ENCODE measurements at regions not wholly inside any gene's neighbourhood (a gene's known extent, or its start where the extent isn't known, plus 50 kb on each side); places are given as distances from the start of the nearest gene placed in this dataset.

- ATAC-seq, result no peak
- Mint-ChIP-seq H3K9me3 (no peaks in the 10 kb centered on the region), H3K4me3 (no peak overlapping the region), H3K27ac (no peak overlapping the region), H3K4me1 (no peaks in the 10 kb centered on the region), H3K27me3 (peaks cover 12% of the 10 kb centered on the region), H3K36me3 (no peaks in the 10 kb centered on the region)
Observed at GRCh38 chr10:123475466-123475865, 190.7 kb upstream of the GPR26 start.

- H3K27me3 Mint-ChIP-seq, result peaks cover 8% of the 10 kb centered on the region
- no peak overlapping the region for H3K4me3 Mint-ChIP-seq
- H3K9me3 Mint-ChIP-seq, result no peaks in the 10 kb centered on the region
- no peak overlapping the region for H3K27ac Mint-ChIP-seq
- ATAC-seq, result no peak
- H3K36me3 Mint-ChIP-seq, result no peaks in the 10 kb centered on the region
- H3K4me1 Mint-ChIP-seq, result no peaks in the 10 kb centered on the region
Observed at GRCh38 chr10:123478116-123478515, 188.0 kb upstream of the GPR26 start.

- no peaks in the 10 kb centered on the region for H3K9me3 Mint-ChIP-seq
- H3K4me1 Mint-ChIP-seq, result no peaks in the 10 kb centered on the region
- no peak for ATAC-seq
- H3K4me3 Mint-ChIP-seq, result no peak overlapping the region
- H3K36me3 Mint-ChIP-seq, result no peaks in the 10 kb centered on the region
- peaks cover 18% of the 10 kb centered on the region for H3K27me3 Mint-ChIP-seq
- H3K27ac Mint-ChIP-seq, result no peak overlapping the region
Observed at GRCh38 chr10:123479640-123480039, 186.5 kb upstream of the GPR26 start.

- Mint-ChIP-seq H3K4me3 (no peak overlapping the region), H3K27me3 (peaks cover 18% of the 10 kb centered on the region), H3K36me3 (no peaks in the 10 kb centered on the region), H3K4me1 (no peaks in the 10 kb centered on the region), H3K9me3 (no peaks in the 10 kb centered on the region), H3K27ac (no peak overlapping the region)
- no peak for ATAC-seq
Observed at GRCh38 chr10:123480344-123480743, 185.8 kb upstream of the GPR26 start.

GRCh38 chr10:123480845-123481244, 185.3 kb upstream of the GPR26 start:
- no peak for ATAC-seq
- H3K9me3 Mint-ChIP-seq, result no peaks in the 10 kb centered on the region
- H3K27ac Mint-ChIP-seq, result no peak overlapping the region
- no peaks in the 10 kb centered on the region for H3K36me3 Mint-ChIP-seq
- no peaks in the 10 kb centered on the region for H3K4me1 Mint-ChIP-seq
- peaks cover 18% of the 10 kb centered on the region for H3K27me3 Mint-ChIP-seq
- H3K4me3 Mint-ChIP-seq, result no peak overlapping the region

- Mint-ChIP-seq H3K4me1 (no peaks in the 10 kb centered on the region), H3K9me3 (no peaks in the 10 kb centered on the region), H3K36me3 (no peaks in the 10 kb centered on the region), H3K4me3 (no peak overlapping the region), H3K27me3 (peaks cover 18% of the 10 kb centered on the region), H3K27ac (no peak overlapping the region)
- ATAC-seq, result no peak
Observed at GRCh38 chr10:123484722-123485121, 181.4 kb upstream of the GPR26 start.

GRCh38 chr10:123485341-123485960, 180.7 kb upstream of the GPR26 start:
- H3K27ac Mint-ChIP-seq, result no peak overlapping the region

GRCh38 chr10:123488436-123488835, 177.7 kb upstream of the GPR26 start:
- no peaks in the 10 kb centered on the region for H3K9me3 Mint-ChIP-seq
- no peak overlapping the region for H3K27ac Mint-ChIP-seq
- H3K4me1 Mint-ChIP-seq, result no peaks in the 10 kb centered on the region
- peaks cover 22% of the 10 kb centered on the region for H3K27me3 Mint-ChIP-seq
- no peak overlapping the region for H3K4me3 Mint-ChIP-seq
- ATAC-seq, result no peak
- H3K36me3 Mint-ChIP-seq, result no peaks in the 10 kb centered on the region

More at GRCh38 chr10:123485341-123485960, 180.7 kb upstream of the GPR26 start:
- Mint-ChIP-seq H3K9me3 (no peaks in the 10 kb centered on the region), H3K4me3 (no peak overlapping the region), H3K36me3 (no peaks in the 10 kb centered on the region), H3K27me3 (peaks cover 18% of the 10 kb centered on the region), H3K4me1 (no peaks in the 10 kb centered on the region)
- ATAC-seq, result no peak

GRCh38 chr10:123491364-123491763, 174.8 kb upstream of the GPR26 start:
- Mint-ChIP-seq H3K4me1 (no peaks in the 10 kb centered on the region), H3K27me3 (peaks cover 16% of the 10 kb centered on the region), H3K36me3 (no peaks in the 10 kb centered on the region), H3K4me3 (no peak overlapping the region), H3K9me3 (no peaks in the 10 kb centered on the region), H3K27ac (no peak overlapping the region)
- ATAC-seq, result no peak

GRCh38 chr10:123492016-123492415, 174.1 kb upstream of the GPR26 start:
- Mint-ChIP-seq H3K9me3 (no peaks in the 10 kb centered on the region), H3K27ac (no peak overlapping the region), H3K27me3 (peaks cover 16% of the 10 kb centered on the region), H3K4me3 (no peak overlapping the region), H3K4me1 (no peaks in the 10 kb centered on the region), H3K36me3 (no peaks in the 10 kb centered on the region)
- ATAC-seq, result no peak

- Mint-ChIP-seq H3K9me3 (no peaks in the 10 kb centered on the region), H3K4me3 (no peak overlapping the region), H3K36me3 (no peaks in the 10 kb centered on the region), H3K27ac (no peak overlapping the region), H3K27me3 (peaks cover 16% of the 10 kb centered on the region), H3K4me1 (no peaks in the 10 kb centered on the region)
- peak; percentile 17 for ATAC-seq
Observed at GRCh38 chr10:123494301-123494808, 171.8 kb upstream of the GPR26 start.

- Mint-ChIP-seq H3K4me3 (no peak overlapping the region), H3K9me3 (no peaks in the 10 kb centered on the region), H3K27ac (no peak overlapping the region), H3K36me3 (no peaks in the 10 kb centered on the region), H3K4me1 (no peaks in the 10 kb centered on the region), H3K27me3 (peaks cover 12% of the 10 kb centered on the region)
- ATAC-seq, result no peak
Observed at GRCh38 chr10:123496375-123496774, 169.8 kb upstream of the GPR26 start.

GRCh38 chr10:123496996-123497660, 169.0 kb upstream of the GPR26 start:
- no peaks in the 10 kb centered on the region for H3K36me3 Mint-ChIP-seq
- no peak overlapping the region for H3K27ac Mint-ChIP-seq
- no peaks in the 10 kb centered on the region for H3K4me1 Mint-ChIP-seq
- no peak for ATAC-seq
- H3K27me3 Mint-ChIP-seq, result peaks cover 5% of the 10 kb centered on the region
- H3K4me3 Mint-ChIP-seq, result no peak overlapping the region
- no peaks in the 10 kb centered on the region for H3K9me3 Mint-ChIP-seq

GRCh38 chr10:123500110-123500509, 166.0 kb upstream of the GPR26 start:
- no peak for ATAC-seq
- H3K36me3 Mint-ChIP-seq, result no peaks in the 10 kb centered on the region
- H3K4me1 Mint-ChIP-seq, result no peaks in the 10 kb centered on the region
- no peaks in the 10 kb centered on the region for H3K27me3 Mint-ChIP-seq
- no peak overlapping the region for H3K27ac Mint-ChIP-seq
- no peak overlapping the region for H3K4me3 Mint-ChIP-seq
- H3K9me3 Mint-ChIP-seq, result no peaks in the 10 kb centered on the region

GRCh38 chr10:123501148-123501547, 165.0 kb upstream of the GPR26 start:
- ATAC-seq, result no peak
- no peaks in the 10 kb centered on the region for H3K9me3 Mint-ChIP-seq
- no peaks in the 10 kb centered on the region for H3K4me1 Mint-ChIP-seq
- no peaks in the 10 kb centered on the region for H3K36me3 Mint-ChIP-seq
- H3K27me3 Mint-ChIP-seq, result no peaks in the 10 kb centered on the region
- no peak overlapping the region for H3K27ac Mint-ChIP-seq
- H3K4me3 Mint-ChIP-seq, result no peak overlapping the region

- H3K27ac Mint-ChIP-seq, result no peak overlapping the region
- ATAC-seq, result no peak
- H3K4me1 Mint-ChIP-seq, result no peaks in the 10 kb centered on the region
- no peaks in the 10 kb centered on the region for H3K27me3 Mint-ChIP-seq
- H3K4me3 Mint-ChIP-seq, result no peak overlapping the region
- no peaks in the 10 kb centered on the region for H3K9me3 Mint-ChIP-seq
- no peaks in the 10 kb centered on the region for H3K36me3 Mint-ChIP-seq
Observed at GRCh38 chr10:123502983-123503382, 163.2 kb upstream of the GPR26 start.
